Activated CD4-positive, alpha-beta T cell treated with anti-CD3 and anti-CD28 coated beads, Interleukin-2, amount 50 U/mL, for 4 hours (primary cell): ENCODE measurements at regions not wholly inside any gene's neighbourhood (a gene's known extent, or its start where the extent isn't known, plus 50 kb on each side); places are given as distances from the start of the nearest gene placed in this dataset.

Experiments used
- DNase-seq, 2 experiments: peaks; one replicate each; pipeline ENCODE4 v3.0.0-alpha.2; 2020

DNA sequence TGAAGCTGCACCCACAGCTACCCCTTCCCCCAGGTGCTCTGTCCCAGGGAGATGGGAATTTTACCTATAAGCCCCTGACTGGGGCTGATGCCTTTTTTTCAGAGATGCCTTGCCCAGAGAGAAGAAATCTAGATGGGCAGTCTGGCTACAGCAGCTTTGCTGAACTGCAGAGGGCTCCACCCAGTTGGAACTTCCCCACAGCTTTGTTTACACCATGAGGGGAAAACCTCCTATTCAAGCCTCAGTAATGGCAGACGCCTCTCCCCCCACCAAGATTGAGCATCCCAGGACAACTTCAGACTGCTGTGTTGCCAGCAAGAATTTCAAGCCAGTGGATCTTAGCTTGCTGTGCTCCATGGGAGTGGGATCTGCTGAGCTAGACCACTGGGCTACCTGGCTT is 122.6 kb upstream of the MOCS1 start:
- DNase-seq = no peak

DNA sequence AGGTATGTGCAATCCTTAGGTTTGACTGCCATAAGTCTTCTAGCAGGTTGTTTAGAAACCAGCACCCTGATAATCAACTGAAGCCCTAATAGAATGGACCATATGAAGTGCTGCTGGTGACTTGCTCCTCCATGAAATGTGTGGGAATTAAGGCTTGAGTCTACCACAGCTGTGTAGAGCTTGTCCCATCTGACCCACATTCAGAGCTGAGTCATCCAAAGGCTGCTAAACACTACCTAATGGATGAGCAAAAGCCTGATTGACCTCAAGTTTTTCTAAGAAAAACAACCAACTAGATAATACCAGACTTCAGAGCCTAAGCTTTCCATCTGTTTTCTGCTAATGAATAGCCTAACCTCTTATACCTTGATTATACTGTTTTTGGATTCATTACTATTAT is 120.3 kb upstream of the MOCS1 start:
- no peak for DNase-seq

DNA sequence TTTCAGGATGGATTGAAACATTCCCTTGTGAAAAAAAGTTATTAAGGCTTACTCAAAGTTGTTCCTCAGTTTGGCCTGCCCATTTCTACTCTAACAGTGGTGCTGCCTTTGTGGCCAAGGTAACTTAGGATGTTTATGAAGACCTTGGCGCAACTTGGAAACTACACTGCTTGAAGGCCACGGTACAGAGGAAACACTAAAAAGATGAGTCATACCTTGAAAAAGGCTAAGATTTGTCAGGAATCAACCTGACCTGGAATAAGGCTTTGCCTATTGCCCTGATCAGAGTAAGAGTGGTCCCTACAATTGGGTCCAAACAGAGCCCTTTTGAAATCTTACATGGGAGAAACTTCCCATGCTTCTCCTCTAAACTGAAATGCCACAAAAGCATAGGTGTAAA is 119.9 kb upstream of the MOCS1 start:
- DNase-seq = no peak

DNA sequence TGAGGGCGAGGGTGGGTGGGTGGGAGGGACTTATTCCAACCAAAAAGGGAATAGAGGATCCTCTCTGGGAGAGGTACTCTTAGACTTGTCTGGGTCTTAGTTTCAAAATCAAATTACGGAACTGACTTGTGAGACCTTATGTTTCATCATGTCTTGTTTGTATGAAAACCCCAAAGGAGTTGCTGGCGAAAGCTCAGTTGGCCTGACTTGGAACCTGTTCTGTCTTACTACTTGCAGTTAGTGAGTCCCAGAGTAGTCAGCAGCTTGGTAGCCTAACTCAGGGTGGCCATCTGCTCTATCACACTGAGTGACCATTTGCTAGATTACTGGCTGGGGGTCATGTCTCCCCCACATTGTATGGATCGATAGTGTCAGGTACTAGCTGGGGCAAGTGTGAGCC is 114.9 kb upstream of the MOCS1 start:
- no peak for DNase-seq

DNA sequence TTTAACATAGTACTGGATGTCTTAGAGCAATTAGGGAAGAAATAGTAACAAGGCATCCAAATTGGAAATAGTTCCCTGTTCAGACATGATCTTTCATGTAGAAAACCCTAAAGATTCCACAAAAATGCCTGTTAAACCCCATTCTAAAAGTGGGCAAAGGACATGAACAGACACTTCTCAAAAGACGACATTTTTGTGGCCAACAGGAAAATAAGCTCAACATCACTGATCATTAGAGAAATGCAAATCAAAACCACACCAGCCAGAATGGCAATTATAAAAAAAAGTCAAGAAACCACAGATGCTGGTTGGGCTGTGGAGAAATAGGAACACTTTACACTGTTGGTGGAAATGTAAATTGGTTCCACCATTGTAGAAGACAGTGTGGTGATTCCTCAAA is 109.9 kb upstream of the MOCS1 start:
- DNase-seq = no peak

DNA sequence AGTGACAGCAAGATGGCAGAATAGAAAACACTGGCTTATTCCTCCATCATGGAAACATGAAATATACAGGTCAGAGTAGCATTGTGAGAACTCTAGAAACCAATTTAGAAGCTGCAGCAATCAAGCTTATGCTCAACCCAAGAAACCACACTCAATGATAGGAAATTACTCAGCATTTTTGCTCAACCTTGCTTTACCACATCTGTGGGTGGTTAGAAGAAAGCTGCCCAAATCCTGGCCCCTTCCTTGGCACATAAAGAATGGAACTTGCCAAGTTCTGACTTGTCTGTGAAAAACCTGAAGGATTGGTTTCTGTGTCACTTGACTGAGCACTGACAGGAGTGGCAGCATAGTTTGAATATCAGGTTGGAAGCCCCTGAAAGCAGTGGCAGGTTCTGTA is 108.0 kb upstream of the MOCS1 start:
- no peak for DNase-seq

DNA sequence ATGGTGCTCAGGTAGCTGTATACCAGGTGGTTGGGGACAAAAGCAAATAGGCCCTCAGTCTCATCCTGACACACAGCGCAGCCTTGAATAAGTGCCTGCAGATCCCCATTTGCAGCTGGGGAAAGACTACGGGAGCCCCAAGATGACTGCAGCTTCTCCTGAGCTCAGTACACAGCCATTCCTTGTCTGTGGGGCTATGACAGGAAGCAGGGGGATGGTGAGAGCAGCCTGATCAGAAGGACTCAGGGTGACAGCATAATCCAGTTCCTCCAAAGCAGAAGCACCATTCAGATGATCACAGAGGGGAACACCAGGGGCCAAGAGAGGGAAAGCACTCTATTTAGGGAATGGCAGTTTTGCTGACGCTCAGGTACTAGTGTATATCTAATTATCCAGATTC is 104.8 kb upstream of the MOCS1 start:
- DNase-seq = no peak

DNA sequence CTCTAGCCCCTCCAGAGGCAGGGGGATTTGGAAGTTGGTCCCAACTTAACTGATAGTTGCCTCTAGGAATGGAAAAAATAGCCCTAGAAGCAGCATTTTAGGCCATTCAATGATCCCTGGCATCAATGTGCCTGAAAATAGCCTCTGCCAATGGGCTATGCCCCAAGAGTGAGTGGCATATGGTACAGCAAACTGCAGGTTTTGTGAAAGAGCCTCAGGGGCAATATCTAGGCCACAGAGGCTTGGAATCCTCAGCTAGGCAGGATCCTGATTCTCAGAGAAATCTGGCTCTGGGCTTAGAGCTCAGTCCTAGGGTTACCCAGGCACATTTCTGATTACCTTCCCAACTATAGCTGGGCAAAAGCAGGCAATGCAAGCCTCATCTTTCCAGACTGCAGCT is 104.4 kb upstream of the MOCS1 start:
- no peak for DNase-seq

DNA sequence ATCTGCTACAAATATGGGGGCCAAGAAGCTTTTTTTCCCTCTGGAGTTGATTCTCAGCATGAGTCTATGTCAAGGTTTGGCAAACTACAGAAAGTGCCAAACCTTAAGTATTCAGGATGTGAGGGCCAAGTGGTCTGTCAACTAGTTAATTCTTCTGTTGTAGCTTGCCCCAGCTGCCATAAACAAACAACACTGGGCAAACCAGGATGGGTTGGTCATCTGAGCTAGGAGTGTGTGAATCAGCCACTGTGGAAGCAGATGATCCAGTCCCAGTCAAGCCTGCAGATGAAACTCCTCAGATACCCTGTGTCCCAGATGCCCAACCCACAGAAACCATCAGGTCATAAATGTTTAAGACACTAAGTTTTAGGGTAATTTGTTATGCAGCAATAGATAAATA is 103.0 kb upstream of the MOCS1 start:
- no peak for DNase-seq

DNA sequence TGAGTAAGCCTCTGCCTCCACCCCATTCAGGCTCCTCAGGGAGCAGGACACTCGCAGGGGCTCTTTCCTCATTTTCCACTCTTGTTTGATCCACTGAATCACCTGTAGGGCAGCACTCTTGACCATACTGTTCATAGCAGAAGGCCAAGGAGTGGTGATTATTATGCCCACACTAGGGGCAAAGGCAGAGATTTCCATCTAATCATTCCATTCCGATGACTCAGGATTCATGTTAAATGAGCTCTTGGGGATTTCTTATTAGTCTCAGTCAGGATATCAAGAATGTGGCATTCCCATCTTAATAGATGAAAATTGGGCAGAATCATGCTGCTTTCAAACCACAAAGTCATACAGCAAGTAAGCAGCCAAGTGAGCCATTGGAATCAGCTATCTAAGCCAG is 101.9 kb upstream of the MOCS1 start:
- no peak for DNase-seq

DNA sequence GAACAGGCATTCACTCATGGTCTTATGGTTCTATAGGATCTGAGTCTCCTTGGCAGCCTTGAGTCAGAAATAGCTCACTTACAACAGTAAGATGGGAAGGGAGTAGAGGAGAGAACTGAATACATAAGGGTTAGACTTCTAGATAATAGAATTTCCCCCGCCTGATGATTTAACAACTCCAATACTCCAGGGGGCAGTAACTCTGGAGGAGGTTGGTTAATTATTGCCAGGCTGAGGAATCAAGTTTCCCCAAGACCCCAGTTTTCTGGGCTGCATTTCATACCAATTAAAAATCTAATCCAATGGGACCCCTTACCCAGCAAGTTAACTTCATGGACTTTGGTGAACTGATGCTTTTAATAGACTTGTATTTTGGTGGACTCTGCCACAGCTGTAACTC is 94.2 kb upstream of the MOCS1 start:
- DNase-seq = no peak

DNA sequence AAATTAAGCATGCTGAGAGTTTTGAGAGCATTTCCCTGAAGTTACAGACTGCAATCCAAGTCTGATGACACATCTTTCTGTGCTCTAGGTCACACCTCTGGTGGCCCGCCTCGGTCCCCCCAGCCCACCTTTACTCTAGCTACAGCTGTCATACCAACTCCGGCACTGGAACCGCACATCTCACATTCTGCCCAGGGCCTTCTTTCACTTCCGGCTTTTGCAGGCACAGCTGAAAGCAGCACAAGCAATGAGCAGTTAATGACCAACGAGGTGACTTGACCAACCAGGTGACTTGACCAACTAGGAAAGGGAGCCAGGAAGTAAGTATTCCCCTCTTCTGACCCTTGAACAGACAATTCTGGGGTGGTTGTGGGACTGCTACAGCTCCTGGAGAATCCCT is 88.6 kb upstream of the MOCS1 start:
- DNase-seq = no peak

DNA sequence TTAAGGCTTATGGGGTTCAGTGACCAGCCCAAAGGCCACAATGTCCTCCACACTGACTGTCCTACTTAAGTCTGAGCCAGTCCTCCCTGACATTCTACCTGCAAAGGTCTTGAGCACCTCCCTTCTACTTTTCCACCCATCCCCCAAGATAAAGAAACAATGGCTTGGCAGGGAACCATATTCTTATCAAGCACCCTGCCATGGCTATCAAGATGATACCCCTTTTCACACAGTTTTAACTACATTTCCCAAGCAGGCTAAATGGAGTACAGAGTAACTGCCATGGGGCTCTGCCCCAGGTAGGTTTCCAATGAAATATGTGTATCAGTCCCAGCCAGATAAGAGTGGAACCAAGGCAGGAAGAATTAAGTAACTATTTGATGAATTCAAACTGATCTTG is 85.9 kb upstream of the MOCS1 start:
- DNase-seq = no peak

DNA sequence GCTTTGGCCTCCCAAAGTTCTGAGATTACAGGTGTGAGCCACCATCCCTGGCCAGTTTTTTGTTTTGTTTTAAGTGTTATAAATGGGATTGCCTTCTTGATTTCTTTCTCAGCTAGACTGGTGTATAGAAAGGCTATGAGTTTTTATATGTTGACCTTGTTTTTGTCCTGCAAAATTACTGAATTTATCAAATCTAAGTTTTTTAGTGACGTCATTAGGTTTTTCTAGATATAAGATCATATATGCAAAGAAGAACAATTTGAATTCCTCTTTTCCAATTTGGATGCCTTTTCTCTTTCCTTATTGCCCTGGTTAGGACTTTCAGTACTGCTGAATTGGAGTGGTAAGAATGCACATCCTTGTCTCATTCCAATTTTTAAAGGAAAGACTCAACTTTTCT is 81.3 kb upstream of the MOCS1 start:
- DNase-seq = no peak

DNA sequence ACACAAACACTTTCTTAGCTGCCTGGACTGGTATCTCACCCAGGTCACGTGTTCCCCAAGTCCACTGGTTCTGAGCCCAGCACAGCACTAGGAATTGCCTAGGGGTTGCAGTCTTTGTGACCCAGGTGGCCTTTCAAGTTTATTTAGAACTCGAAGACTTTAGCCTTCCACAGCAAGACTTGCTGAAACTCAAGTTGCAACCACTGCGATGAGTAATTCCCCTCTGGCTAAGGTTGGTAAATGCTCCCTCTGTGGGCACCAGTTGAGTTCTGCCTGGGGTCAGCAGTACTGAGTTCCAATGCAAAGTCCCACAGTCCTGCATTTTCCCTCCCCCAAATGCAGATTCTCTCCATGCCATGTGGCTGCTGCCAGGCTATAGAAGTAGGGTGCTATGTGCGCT is 77.6 kb upstream of the MOCS1 start:
- no peak for DNase-seq

DNA sequence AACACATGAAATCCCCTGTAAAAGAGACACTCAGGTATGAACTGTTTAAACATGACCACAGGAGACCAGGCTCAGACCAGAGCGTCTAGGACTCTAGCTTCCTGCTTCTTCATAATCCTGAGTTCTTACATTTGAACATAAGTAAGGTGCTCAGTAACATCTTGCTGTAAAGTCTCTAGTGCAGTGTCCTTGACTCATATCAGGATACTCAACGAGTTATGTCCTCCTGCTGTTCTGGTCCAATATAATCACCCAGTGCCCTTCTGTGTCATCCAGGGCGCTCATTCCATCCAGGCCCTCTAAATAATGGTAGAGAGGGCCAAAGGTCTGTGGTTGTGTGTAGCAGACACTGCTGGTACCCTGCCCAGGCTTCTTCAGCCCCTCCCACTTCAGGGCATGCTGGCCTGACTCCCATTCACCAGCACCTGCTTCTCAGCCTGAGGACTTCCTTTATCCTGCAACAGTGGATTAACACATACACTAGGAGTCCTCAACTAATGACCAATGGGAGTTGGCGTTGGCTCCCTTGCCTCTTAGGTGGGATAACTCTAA is 66.8 kb upstream of the MOCS1 start:
- DNase-seq = no peak

DNA sequence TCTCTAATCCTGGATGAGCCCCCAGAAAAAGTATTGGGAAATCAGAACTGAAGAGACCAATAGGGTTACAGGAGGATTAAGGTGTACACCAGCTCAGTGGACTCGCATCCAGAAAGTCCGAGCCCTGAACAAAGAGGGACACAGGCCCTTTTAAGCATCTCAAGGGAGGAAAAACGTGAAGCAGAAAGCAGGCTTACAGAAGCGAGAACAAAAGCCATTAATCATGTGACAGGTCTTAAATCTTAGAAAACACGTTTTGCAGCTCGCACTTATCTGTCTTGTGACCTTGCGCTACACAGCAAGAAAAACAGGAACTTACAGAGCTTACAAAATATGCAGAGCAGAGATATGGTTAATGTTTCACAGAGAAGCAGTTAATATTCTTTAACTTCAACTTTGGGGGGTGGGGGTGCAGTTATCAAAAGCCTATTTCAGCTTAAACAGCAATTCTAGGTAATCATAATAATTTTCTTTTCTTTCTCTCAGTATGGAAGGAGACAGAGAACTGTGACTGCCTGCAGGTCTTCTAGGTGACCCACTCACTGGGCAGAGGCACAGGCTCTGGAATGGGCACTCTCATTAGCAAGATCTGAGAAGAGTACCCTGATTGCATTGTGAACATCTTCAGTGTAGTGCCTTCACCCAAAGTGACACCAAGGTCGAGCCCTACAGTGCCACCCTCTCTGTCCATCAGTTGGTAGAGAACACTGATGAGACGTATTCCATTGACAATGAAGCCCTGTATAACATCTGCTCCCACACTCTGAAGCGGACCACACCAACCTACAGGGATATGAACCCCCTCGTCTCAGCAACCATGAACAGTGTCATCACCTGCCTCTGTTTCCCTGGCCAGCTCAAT is 65.0 kb upstream of the MOCS1 start:
- no peak for DNase-seq

DNA sequence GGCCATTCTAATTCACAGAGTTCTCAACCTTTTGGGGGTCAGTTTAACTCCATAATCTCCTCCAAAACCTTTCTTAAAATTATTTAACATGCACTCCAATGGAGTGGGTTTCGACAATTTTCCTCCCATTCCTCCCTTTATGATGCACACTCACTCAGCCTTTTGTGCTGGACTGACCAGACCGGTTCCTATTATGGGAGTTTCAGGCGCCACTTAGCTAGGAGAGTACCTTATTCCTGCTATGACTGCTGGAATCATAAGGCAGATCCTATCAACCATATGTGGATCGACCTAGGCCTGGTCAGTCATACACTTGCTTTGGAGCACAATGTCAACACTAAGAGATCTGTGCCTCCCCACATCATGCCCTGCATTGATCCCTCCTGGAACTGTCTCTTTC is 63.9 kb upstream of the MOCS1 start:
- DNase-seq = no peak

DNA sequence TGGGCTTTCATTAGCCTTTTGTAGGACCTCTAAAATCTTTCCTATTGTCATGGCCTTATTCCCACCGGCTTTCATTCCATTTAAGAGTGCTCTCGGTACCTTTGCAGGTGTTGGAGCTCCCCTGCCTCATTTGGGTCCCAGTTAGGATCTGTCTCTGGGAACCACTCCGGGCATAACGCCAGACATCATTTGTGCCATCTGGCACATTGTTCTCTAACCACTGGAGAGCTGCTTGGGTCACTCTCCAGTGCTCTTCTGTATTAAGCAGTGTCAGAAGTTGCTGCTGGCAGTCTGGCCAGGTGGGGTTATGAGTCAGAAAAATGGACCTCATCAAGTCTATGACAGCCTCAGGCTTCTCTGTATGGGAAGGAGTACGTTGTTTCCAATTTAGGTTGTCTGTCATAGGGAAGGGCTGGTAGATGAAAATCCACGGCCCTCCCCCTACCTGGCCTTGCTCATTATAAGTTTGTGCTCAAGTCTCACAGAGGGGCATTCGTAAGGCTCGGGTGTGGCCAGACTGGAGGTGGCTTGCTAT is 62.9 kb upstream of the MOCS1 start:
- no peak for DNase-seq

DNA sequence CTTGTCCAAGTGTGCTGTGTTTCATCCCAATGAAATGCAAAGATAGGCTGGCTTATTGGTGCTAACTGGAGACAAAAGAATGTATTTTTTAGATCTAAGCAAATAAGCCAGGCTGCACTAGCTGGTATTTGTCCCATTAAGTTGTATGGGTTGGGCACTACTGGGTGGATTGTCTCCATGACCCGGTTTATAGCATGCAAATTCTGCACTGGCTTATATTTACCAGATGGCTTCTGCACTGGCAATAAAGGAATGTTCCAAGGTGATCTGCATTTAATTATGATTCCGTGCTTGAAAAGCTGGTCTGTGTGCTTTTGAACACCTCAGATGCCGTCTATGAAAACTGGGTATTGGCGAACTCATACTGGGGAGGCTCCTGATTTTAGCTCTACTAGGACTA is 61.4 kb upstream of the MOCS1 start:
- DNase-seq = no peak

DNA sequence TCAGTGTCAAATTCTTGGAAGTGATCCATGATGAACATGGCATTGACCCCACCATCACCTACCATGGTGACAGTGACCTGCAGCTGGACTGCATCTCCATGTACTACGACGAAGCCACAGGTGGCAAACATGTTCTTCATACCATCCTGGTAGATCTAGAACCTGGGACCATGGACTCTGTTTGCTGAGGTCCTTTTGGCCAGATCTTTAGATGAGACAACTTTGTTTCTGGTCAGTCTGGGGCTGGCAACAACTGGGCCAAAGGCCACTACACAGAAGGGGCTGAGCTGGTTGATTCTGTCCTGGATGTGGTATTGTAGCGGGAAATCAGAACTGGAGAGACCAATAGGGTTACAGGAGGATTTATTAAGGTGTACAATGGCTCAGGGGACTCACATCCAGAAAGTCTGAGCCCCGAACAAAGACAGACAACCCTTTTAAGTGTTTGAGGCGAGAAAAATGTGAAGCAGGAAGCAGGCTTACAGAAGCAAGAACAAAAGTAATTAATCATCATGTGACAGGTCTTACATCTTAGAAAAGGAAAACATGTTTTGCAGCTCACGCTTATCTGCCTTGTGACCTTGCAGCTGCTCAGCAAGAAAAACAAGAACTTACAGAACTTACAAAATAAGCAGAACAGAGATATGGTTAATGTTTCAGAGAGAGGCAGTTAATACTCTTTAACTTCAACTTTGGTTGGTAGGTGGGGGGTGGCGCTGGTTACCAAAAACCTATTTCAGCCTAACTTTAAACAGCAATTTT is 58.8 kb upstream of the MOCS1 start:
- no peak for DNase-seq
